ENCODE measurements at regions not wholly inside any gene's neighbourhood (a gene's known extent, or its start where the extent isn't known, plus 50 kb on each side); places are given as distances from the start of the nearest gene placed in this dataset.

DNA sequence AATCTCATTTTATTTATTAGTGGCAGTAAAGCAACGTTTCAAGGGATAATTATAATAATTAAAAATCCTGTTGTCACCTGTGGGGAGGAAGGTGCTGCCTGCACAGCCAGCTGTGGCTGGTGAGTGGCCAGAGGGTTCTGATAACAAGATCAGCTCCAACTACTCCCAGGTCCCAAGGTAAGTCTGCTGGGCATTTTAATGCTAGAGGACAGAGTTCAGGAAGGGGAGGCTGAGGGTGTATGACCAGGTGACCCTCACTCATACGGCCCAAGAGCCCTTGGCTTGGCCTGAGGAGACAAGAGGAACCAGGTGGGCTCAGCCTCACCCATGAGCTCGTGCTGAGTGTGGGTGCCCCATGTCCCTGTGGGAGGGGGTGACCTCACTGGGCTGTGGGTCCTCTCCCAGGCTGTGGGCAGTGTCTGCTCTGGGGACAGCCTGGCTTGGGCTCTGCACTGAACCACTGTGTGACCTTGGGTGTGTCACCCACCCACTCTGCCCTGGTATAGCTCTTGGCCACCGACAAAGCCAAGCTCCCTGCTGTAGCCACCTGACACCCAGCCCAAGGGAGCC is 223.8 kb downstream of the PTPRU start:
- TF ChIP-seq ZNF274 (IDR thresholded peaks at IDR 0.05; ENCODE audit: low read depth, low read length), result no peak
- TF ChIP-seq YY1 (IDR thresholded peaks at IDR 0.05; ENCODE audit: insufficient read depth, insufficient read length), result no peak
- no peak for TF ChIP-seq SUZ12 (IDR thresholded peaks at IDR 0.05; ENCODE audit: extremely low read depth, insufficient read depth, insufficient read length)

Measured in NT2/D1 (cell line).